ENCODE measurements at regions not wholly inside any gene's neighbourhood (a gene's known extent, or its start where the extent isn't known, plus 50 kb on each side); places are given as distances from the start of the nearest gene placed in this dataset.
"Not testable (repeated sequence)": the region's sequence is repeated elsewhere in the genome, so short reads cannot be mapped to it uniquely, and the experiment has no call there.

DNA sequence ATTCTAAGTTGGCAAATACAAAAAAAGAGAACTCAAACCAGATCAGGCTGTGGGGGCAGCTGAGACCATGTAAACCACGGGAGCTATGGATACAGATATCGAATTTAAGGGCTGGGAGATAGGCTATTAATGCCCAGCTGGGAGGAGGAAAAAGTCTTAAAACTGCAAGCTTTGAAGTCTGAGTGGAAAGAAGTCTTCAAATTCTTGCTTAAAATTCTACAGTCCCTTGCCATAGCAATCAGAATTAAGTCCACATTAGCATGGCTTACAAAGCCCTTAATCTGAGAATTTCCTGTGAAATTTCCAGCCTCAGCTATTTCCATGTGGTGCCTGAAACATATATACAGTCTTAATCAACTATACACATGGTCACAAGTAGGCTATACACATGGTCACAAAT, 465.0 kb upstream of the HSF2 start:
- Mint-ChIP-seq H3K36me3 (peaks cover 3% of the 10 kb centered on the region), H3K4me1 (no peaks in the 10 kb centered on the region), H3K27me3 (no peaks in the 10 kb centered on the region), H3K27ac (no peak overlapping the region), H3K4me3 (no peak overlapping the region), H3K9me3 (peaks cover 2 to 11% (median 3%) of the 10 kb centered on the region in 3 donors)

DNA sequence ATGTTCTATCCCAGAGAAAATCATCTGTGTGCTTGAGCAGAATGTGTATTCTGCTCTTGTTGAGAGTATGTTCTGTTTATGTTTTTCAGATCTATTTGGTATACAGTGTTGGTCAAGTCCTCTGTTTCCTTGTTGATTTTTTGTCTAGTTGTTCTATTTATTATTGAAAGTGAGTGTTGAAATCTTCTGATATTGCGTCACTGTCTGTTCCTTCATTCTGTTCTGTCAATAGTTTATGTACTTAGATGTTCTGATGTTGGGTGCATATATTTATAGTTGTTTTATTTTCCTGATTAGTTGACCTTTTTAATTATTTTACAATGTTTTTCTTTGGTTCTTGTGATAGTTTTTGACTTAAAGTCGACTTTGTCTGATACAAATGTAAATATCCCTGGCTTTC, 458.7 kb upstream of the HSF2 start:
- Mint-ChIP-seq H3K36me3 (peaks cover 3% of the 10 kb centered on the region), H3K27me3 (no peaks in the 10 kb centered on the region), H3K4me1 (no peaks in the 10 kb centered on the region), H3K27ac (no peak overlapping the region), H3K4me3 (no peak overlapping the region), H3K9me3 (peaks cover 3 to 37% (median 3%) of the 10 kb centered on the region in 3 donors)

- Mint-ChIP-seq H3K27ac (no peak overlapping the region), H3K4me1 (no peaks in the 10 kb centered on the region), H3K27me3 (no peaks in the 10 kb centered on the region), H3K4me3 (no peak overlapping the region), H3K9me3 (peaks cover 0 to 34% (median 3%) of the 10 kb centered on the region in 3 donors), H3K36me3 (no peaks in the 10 kb centered on the region)
These were observed 455.1 kb upstream of the HSF2 start for GRCh38 chr6:121944354-121944753.

DNA sequence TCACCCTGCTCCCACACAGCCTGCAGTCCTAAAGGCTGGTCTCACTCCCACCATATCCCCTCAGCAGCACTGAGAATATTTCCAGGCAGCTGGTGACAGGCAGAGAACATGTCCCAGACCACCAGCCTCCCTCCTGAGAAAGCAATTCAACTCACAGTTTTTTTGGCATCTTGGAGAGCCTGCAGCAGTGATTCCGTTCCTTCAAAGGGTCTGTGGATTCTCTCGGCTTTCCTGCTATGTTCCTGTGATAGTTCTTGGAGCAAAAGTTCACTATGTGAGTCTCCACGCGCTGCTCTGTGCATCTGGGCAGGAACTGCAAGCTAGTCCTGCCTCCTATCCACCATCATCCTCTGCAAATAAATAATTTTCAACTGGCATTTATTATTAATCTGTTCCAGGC, 448.3 kb upstream of the HSF2 start:
- no peak overlapping the region for H3K27ac Mint-ChIP-seq
- H3K4me3 Mint-ChIP-seq, result no peak overlapping the region
- H3K9me3 Mint-ChIP-seq, result peaks cover 0 to 7% (median 2%) of the 10 kb centered on the region in 3 donors
- H3K27me3 Mint-ChIP-seq, result no peaks in the 10 kb centered on the region
- H3K36me3 Mint-ChIP-seq, result no peaks in the 10 kb centered on the region
- H3K4me1 Mint-ChIP-seq, result no peaks in the 10 kb centered on the region

DNA sequence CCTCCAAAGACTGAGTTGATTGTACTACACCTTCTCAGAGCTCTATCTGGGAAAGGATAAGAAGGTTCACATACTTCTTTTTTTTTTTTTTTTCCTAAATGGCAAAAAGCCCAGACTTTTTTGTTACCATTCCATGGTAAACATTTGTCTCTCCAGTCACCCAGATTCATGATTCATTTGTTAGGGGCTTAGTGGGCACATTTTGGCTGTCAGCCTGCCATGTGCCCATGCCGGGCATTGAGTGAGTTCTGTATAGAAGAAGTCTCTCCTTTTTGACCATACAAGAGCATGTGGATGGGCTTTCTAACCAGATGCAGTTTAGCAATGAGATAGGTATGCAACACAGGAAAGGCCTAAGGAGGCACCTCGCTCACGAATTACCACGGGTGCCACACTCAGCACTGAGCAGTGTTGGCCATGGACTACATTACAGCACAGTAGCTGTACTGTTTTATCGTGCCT, 447.5 kb upstream of the HSF2 start:
- H3K27ac Mint-ChIP-seq, result no peak overlapping the region
- H3K27me3 Mint-ChIP-seq, result no peaks in the 10 kb centered on the region
- no peaks in the 10 kb centered on the region for H3K36me3 Mint-ChIP-seq
- peaks cover 0 to 7% (median 2%) of the 10 kb centered on the region in 3 donors for H3K9me3 Mint-ChIP-seq
- no peaks in the 10 kb centered on the region for H3K4me1 Mint-ChIP-seq
- no peak overlapping the region for H3K4me3 Mint-ChIP-seq

GRCh38 chr6:121955401-121955800, 444.1 kb upstream of the HSF2 start:
- H3K4me1 Mint-ChIP-seq, H3K36me3 Mint-ChIP-seq, H3K9me3 Mint-ChIP-seq, H3K27me3 Mint-ChIP-seq, H3K27ac Mint-ChIP-seq, H3K4me3 Mint-ChIP-seq: not testable (repeated sequence)

- H3K36me3 Mint-ChIP-seq, result no peaks in the 10 kb centered on the region
- no peaks in the 10 kb centered on the region for H3K4me1 Mint-ChIP-seq
- H3K27ac Mint-ChIP-seq, result no peak overlapping the region
- H3K27me3 Mint-ChIP-seq, result no peaks in the 10 kb centered on the region
- no peak overlapping the region for H3K4me3 Mint-ChIP-seq
- peaks cover 0 to 2% (median 0%) of the 10 kb centered on the region in 3 donors for H3K9me3 Mint-ChIP-seq
These were observed 442.7 kb upstream of the HSF2 start for GRCh38 chr6:121956782-121957181.

GRCh38 chr6:121959501-121959900, 440.0 kb upstream of the HSF2 start:
- Mint-ChIP-seq H3K27me3 (no peaks in the 10 kb centered on the region), H3K9me3 (peaks cover 0 to 8% (median 1%) of the 10 kb centered on the region in 3 donors), H3K4me3 (no peak overlapping the region), H3K4me1 (no peaks in the 10 kb centered on the region), H3K36me3 (no peaks in the 10 kb centered on the region), H3K27ac (no peak overlapping the region)

DNA sequence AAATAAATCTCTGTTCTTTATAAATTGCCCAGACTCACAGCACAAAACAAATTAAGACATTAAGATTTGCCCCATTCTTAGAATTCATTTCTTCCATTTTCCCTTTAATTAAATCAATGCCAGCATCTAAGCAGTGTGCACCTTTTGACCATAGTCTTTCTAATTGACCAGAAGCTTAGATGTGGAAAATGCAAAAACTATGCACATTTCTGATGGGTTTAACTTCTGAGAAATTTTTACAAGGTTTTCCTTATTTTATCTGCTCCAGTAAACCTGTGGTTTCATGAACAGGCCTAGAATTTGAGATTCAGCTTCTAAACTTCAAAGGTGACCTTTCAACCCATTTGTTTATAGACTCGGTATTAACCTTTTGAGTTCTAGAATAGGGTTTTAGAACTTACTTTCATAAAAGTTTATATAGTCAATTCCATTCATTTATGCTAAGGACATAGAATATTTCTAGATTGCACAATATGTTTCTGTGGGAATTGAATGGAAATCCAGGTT, 437.8 kb upstream of the HSF2 start:
- Mint-ChIP-seq H3K4me3 (no peak overlapping the region), H3K36me3 (no peaks in the 10 kb centered on the region), H3K4me1 (no peaks in the 10 kb centered on the region), H3K9me3 (peaks cover 0 to 14% (median 1%) of the 10 kb centered on the region in 3 donors), H3K27me3 (no peaks in the 10 kb centered on the region), H3K27ac (no peak overlapping the region)

DNA sequence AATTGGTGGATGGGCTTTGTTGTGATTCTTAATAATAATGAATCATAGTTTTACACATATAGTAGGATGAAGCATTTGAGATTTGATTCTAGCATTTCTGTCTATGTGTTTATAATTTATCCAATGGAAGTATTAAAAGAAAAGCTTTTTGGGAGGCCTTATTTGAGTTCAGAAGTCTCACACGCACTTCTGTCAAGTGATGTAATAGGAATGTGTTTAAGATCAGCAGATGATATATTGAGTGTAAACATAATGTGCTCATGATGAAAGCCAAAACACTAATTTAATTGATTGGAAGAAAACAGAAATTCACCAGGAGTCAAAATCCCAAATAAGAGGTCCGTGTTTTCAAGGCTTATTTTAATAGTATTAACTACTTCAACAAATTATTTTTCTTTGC, 435.6 kb upstream of the HSF2 start:
- Mint-ChIP-seq H3K4me3 (no peak overlapping the region), H3K27ac (no peak overlapping the region), H3K9me3 (peaks cover 0 to 14% (median 1%) of the 10 kb centered on the region in 3 donors), H3K27me3 (no peaks in the 10 kb centered on the region), H3K4me1 (no peaks in the 10 kb centered on the region), H3K36me3 (no peaks in the 10 kb centered on the region)

- Mint-ChIP-seq H3K36me3 (no peaks in the 10 kb centered on the region), H3K27me3 (no peaks in the 10 kb centered on the region), H3K4me3 (no peak overlapping the region), H3K4me1 (no peaks in the 10 kb centered on the region), H3K9me3 (peaks cover 0 to 14% (median 1%) of the 10 kb centered on the region in 3 donors), H3K27ac (no peak overlapping the region)
These were observed 433.7 kb upstream of the HSF2 start for GRCh38 chr6:121965739-121966138.

- H3K27ac Mint-ChIP-seq, result no peak overlapping the region
- H3K27me3 Mint-ChIP-seq, result no peaks in the 10 kb centered on the region
- no peaks in the 10 kb centered on the region for H3K36me3 Mint-ChIP-seq
- H3K4me1 Mint-ChIP-seq, result no peaks in the 10 kb centered on the region
- H3K4me3 Mint-ChIP-seq, result no peak overlapping the region
- H3K9me3 Mint-ChIP-seq, result peaks cover 0 to 14% (median 1%) of the 10 kb centered on the region in 3 donors
These were observed 431.8 kb upstream of the HSF2 start for GRCh38 chr6:121967631-121968030.

GRCh38 chr6:121971931-121972335, 427.5 kb upstream of the HSF2 start:
- Mint-ChIP-seq H3K9me3 (peaks cover 0 to 2% (median 2%) of the 10 kb centered on the region in 3 donors), H3K4me1 (peaks cover 0 to 2% (median 0%) of the 10 kb centered on the region in 3 donors), H3K36me3 (no peaks in the 10 kb centered on the region), H3K27ac (no peak overlapping the region), H3K4me3 (no peak overlapping the region), H3K27me3 (no peaks in the 10 kb centered on the region)

DNA sequence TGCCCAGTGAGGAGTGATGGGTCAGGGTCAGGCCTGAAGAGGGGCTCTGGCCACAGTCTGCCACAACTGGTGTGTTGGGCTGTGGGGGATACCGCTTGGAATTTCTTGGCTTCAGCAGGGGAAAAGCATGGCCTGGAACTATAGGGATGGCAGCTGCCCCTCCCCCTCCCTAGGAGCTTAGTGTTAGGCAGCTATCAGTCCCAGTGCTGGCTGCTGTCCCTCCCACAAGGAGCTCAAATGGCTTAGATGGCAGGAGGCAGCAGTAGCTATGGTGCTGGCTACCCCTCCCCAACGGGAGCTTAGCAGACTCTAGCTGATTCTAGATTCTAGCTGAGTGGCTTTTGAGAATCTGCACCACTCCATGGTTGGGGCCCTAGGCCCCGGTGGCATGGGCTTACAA, 414.5 kb upstream of the HSF2 start:
- H3K36me3 Mint-ChIP-seq, result peaks cover 2% of the 10 kb centered on the region
- no peak overlapping the region for H3K27ac Mint-ChIP-seq
- H3K9me3 Mint-ChIP-seq, result peaks cover 4 to 11% (median 9%) of the 10 kb centered on the region in 3 donors
- H3K4me3 Mint-ChIP-seq, result no peak overlapping the region
- no peaks in the 10 kb centered on the region for H3K27me3 Mint-ChIP-seq
- H3K4me1 Mint-ChIP-seq, result no peaks in the 10 kb centered on the region

DNA sequence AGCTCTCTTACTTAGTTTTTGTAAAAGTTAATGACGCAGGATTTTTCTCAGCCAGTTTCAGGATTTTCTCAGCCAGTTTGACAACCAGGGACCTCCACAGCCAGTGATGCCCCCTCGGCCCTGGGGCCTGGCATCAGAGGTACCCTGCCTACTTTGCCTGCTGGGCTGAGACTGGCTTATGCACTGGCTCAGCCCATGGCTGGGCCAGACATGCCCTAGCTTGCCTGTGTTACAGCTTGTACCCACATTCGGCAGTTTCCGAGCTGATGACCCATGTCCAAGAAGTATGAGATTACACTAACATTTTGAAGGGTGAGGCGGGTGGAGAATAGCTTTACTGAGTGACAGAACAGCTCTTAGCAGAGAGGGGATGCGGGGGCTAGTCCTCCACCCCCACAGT, 406.1 kb upstream of the HSF2 start:
- Mint-ChIP-seq H3K9me3 (peaks cover 0 to 3% (median 3%) of the 10 kb centered on the region in 3 donors), H3K36me3 (no peaks in the 10 kb centered on the region), H3K27ac (no peak overlapping the region), H3K4me3 (no peak overlapping the region), H3K4me1 (no peaks in the 10 kb centered on the region), H3K27me3 (no peaks in the 10 kb centered on the region)

- Mint-ChIP-seq H3K36me3 (no peaks in the 10 kb centered on the region), H3K27ac (no peak overlapping the region), H3K4me1 (no peaks in the 10 kb centered on the region), H3K9me3 (no peaks in the 10 kb centered on the region), H3K4me3 (no peak overlapping the region), H3K27me3 (no peaks in the 10 kb centered on the region)
These were observed 404.5 kb upstream of the HSF2 start for GRCh38 chr6:121994919-121995318.
